Fibroblast of lung (primary cell): ENCODE measurements at regions not wholly inside any gene's neighbourhood (a gene's known extent, or its start where the extent isn't known, plus 50 kb on each side); places are given as distances from the start of the nearest gene placed in this dataset.
A peak's percentile ranks its signal among the peaks of the same experiment; 100 is the strongest.

Experiments used
- DNase-seq, 2 donors: peaks; one replicate each; pipeline versions ENCODE4 v3.0.0 to v3.0.0-alpha.2; 2010; ENCODE audit warnings: low read depth in 2 of 2
- H2AFZ ChIP-seq: 2 replicates; pipeline ENCODE4 v1.5.1; 2012; ENCODE audit warnings: low read length, control low read depth, inconsistent platforms
- H3K27ac ChIP-seq: 2 replicates; pipeline ENCODE4 v1.5.1; 2011; ENCODE audit warnings: low read length, control low read depth; ENCODE audit not compliant: insufficient read depth
- H3K27me3 ChIP-seq: 2 replicates; pipeline ENCODE4 v1.5.1; 2011; ENCODE audit warnings: mild to moderate bottlenecking, low read length; ENCODE audit not compliant: control insufficient read depth, insufficient read depth
- H3K36me3 ChIP-seq: 2 replicates; pipeline ENCODE4 v1.5.1; 2011; ENCODE audit warnings: low read length; ENCODE audit not compliant: control insufficient read depth, insufficient read depth
- H3K4me1 ChIP-seq: 2 replicates; pipeline ENCODE4 v1.5.1; 2011; ENCODE audit warnings: low read length; ENCODE audit not compliant: control insufficient read depth, insufficient read depth; ENCODE audit errors: extremely low read depth
- H3K4me2 ChIP-seq: 2 replicates; pipeline ENCODE4 v1.5.1; 2011; ENCODE audit warnings: low read length, control low read depth; ENCODE audit not compliant: insufficient read depth; ENCODE audit errors: extremely low read depth
- H3K4me3 ChIP-seq, 4 experiments: fragments of 200-600 bp in 1 of 4; sonication (generic) in 1 of 4; replicated peaks in 1 of 4; 2 replicates each; pipeline ENCODE4 v1.5.1; 2011 to 2016; ENCODE audit warnings: low read length in 4 of 4, low read depth in 3 of 4, mild to moderate bottlenecking in 3 of 4, control low read depth in 2 of 4, inconsistent platforms in 1 of 4, mixed read lengths in 1 of 4; ENCODE audit not compliant: insufficient read depth in 1 of 4; ENCODE audit errors: control extremely low read depth in 1 of 4
- H3K79me2 ChIP-seq: 2 replicates; pipeline ENCODE4 v1.5.1; 2012; ENCODE audit warnings: mild to moderate bottlenecking, low read length, inconsistent platforms; ENCODE audit not compliant: control insufficient read depth, insufficient read depth
- H3K9ac ChIP-seq: 2 replicates; pipeline ENCODE4 v1.5.1; 2011; ENCODE audit warnings: mild to moderate bottlenecking, low read length, control low read depth; ENCODE audit not compliant: insufficient read depth
- H3K9me3 ChIP-seq: 2 replicates; pipeline ENCODE4 v1.5.1; 2012; ENCODE audit warnings: low read depth, low read length; ENCODE audit not compliant: control insufficient read depth, insufficient read depth
- H4K20me1 ChIP-seq: 2 replicates; pipeline ENCODE4 v1.5.1; 2011; ENCODE audit warnings: low read length; ENCODE audit not compliant: control insufficient read depth, insufficient read depth; ENCODE audit errors: extremely low read depth
- EZH2 ChIP-seq: IDR thresholded peaks from 2 replicates; pipeline ENCODE4 v1.5.1; 2012; ENCODE audit warnings: low read length, control low read depth, mild to moderate bottlenecking; ENCODE audit errors: missing control alignments
- TF ChIP-seq, protein P1 (sequence below), 2 donors: IDR thresholded peaks in 1 of 2; conservative IDR thresholded peaks in 1 of 2; 1 replicate in 1 of 2; 2 replicates in 1 of 2; pipeline ENCODE4 v1.5.1; 2011 to 2012; ENCODE audit warnings: low read length in 2 of 2, control low read depth in 1 of 2, inconsistent platforms in 1 of 2, low read depth in 1 of 2, mild to moderate bottlenecking in 1 of 2

DNA sequence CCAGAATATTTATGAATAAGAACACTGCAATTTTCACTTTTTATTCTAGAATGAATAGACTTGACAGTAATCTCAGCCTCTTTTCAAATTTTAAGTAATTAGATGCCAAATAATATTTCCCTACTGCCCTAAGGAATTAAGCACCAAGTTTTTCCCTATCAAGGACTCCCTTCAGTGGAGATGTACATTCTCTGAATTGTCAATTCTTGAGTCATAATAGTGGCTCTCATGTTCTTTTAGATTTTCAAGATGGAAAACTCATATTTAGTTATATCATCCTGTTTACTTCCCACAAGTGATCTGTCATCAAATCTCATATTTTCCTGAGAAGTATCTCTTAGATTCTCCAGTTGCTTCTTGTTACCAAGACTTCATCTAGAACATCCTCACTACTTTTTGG lies 1248.9 kb upstream of the CHAC2 start:
- Histone ChIP-seq H3K4me2 (no peak overlapping the region), H3K27me3 (no peaks in the 10 kb centered on the region), H3K79me2 (no peaks in the 10 kb centered on the region), H2AFZ (no peak overlapping the region), H4K20me1 (no peaks in the 10 kb centered on the region), H3K27ac (no peak overlapping the region), H3K4me1 (no peaks in the 10 kb centered on the region), H3K4me3 (no peak overlapping the region), H3K36me3 (no peaks in the 10 kb centered on the region), H3K9ac (no peak overlapping the region), H3K9me3 (no peaks in the 10 kb centered on the region)
- TF ChIP-seq EZH2: no peak
- TF ChIP-seq, protein P1, sequence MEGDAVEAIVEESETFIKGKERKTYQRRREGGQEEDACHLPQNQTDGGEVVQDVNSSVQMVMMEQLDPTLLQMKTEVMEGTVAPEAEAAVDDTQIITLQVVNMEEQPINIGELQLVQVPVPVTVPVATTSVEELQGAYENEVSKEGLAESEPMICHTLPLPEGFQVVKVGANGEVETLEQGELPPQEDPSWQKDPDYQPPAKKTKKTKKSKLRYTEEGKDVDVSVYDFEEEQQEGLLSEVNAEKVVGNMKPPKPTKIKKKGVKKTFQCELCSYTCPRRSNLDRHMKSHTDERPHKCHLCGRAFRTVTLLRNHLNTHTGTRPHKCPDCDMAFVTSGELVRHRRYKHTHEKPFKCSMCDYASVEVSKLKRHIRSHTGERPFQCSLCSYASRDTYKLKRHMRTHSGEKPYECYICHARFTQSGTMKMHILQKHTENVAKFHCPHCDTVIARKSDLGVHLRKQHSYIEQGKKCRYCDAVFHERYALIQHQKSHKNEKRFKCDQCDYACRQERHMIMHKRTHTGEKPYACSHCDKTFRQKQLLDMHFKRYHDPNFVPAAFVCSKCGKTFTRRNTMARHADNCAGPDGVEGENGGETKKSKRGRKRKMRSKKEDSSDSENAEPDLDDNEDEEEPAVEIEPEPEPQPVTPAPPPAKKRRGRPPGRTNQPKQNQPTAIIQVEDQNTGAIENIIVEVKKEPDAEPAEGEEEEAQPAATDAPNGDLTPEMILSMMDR (conservative IDR thresholded peaks at IDR 0.05 in 1 of 2, IDR thresholded peaks at IDR 0.05 in 1 of 2; ENCODE audit: low read depth in 1 of 2, low read length in 2 of 2): no peak
- DNase-seq: peak in 1 of 2 donors; percentile 24

DNA sequence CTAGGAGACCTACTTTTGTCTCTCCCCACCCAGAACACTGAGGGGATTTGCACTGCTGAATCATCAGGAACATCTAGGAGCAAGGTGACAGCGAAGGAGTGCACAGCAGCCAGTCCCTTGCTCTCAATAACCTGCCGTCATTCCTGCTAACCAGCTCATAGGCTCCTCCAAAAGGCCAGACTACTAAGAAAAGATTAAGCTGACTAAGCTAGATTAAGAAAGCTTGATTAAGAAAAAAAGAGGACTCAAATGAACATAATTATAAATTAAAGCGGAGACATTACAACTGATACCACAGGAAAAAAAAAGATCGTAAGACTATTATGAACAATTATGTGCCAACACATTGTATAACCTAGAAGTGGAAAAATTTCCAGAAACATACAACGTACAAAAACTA lies 1254.8 kb upstream of the CHAC2 start:
- no peaks in the 10 kb centered on the region for H3K79me2 ChIP-seq
- no peak overlapping the region for H3K27ac ChIP-seq

DNA sequence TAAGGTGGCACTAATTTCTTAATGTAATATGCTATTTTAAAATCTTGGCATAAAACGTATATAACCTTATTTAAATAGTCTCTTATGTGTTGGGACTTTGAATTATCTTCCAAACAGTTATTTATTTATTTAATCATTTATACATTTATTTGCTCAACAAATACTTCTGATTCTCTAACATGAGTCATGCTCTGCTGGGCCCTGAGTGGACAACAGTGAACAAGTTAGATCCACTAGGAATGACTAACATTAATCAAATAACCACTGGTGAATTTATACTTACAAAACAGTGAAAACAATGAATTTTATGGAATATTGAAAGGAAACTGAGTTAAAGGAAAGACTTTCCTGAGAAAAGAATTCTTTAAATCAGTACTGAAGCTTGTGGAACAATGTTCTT lies 1257.2 kb upstream of the CHAC2 start:
- Histone ChIP-seq H3K4me2 (no peak overlapping the region), H3K4me3 (no peak overlapping the region), H3K27ac (no peak overlapping the region), H3K36me3 (no peaks in the 10 kb centered on the region), H3K4me1 (no peaks in the 10 kb centered on the region), H2AFZ (no peak overlapping the region), H3K79me2 (no peaks in the 10 kb centered on the region), H4K20me1 (no peaks in the 10 kb centered on the region), H3K27me3 (no peaks in the 10 kb centered on the region), H3K9me3 (no peaks in the 10 kb centered on the region), H3K9ac (no peak overlapping the region)
- peak; percentile 60 to 68 for DNase-seq
- TF ChIP-seq, protein P1 (conservative IDR thresholded peaks at IDR 0.05 in 1 of 2, IDR thresholded peaks at IDR 0.05 in 1 of 2; ENCODE audit: low read depth in 1 of 2, low read length in 2 of 2): no peak
- no peak for TF ChIP-seq EZH2

More for the DNA sequence above, 1254.8 kb upstream of the CHAC2 start:
- no peaks in the 10 kb centered on the region for H3K4me1 ChIP-seq
- no peak for DNase-seq
- H4K20me1 ChIP-seq: no peaks in the 10 kb centered on the region
- no peak overlapping the region for H3K4me2 ChIP-seq
- no peaks in the 10 kb centered on the region for H3K27me3 ChIP-seq
- TF ChIP-seq, protein P1 (conservative IDR thresholded peaks at IDR 0.05 in 1 of 2, IDR thresholded peaks at IDR 0.05 in 1 of 2; ENCODE audit: low read depth in 1 of 2, low read length in 2 of 2): no peak
- TF ChIP-seq EZH2: no peak
- H3K4me3 ChIP-seq: no peak overlapping the region
- no peaks in the 10 kb centered on the region for H3K9me3 ChIP-seq
- H3K9ac ChIP-seq: no peak overlapping the region
- H2AFZ ChIP-seq: no peak overlapping the region
- H3K36me3 ChIP-seq: no peaks in the 10 kb centered on the region
